ENCODE measurements at regions not wholly inside any gene's neighbourhood (a gene's known extent, or its start where the extent isn't known, plus 50 kb on each side); places are given as distances from the start of the nearest gene placed in this dataset.

DNA sequence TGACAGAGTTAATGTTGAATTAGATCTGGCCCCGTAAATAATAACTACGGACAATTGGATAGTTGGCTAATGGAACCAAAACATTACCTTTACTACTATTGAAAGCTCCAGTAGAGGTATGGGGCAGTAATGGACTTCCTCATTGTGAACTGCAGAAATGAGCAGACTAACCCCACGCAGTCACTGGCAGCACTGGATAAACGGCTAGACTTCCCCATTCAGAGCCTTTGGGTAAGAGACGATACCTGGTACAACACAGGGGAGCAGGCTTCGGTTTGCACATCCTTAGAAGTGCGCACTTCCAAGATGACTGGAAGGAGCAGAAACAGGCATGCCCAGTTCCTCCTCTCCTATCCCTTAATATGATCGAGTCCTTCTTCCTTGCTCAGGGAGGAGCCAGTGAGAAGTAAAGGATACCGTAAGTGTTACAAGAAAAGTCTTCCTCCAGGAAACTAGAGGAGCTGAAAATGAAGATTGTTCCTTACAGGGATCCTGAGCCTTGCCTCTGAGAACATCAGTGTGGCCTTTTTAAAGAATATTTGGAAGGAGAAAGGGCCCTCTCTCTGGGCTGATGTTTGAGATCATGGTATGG lies 100.5 kb upstream of the NECTIN3 start:
- TF ChIP-seq, protein P1, sequence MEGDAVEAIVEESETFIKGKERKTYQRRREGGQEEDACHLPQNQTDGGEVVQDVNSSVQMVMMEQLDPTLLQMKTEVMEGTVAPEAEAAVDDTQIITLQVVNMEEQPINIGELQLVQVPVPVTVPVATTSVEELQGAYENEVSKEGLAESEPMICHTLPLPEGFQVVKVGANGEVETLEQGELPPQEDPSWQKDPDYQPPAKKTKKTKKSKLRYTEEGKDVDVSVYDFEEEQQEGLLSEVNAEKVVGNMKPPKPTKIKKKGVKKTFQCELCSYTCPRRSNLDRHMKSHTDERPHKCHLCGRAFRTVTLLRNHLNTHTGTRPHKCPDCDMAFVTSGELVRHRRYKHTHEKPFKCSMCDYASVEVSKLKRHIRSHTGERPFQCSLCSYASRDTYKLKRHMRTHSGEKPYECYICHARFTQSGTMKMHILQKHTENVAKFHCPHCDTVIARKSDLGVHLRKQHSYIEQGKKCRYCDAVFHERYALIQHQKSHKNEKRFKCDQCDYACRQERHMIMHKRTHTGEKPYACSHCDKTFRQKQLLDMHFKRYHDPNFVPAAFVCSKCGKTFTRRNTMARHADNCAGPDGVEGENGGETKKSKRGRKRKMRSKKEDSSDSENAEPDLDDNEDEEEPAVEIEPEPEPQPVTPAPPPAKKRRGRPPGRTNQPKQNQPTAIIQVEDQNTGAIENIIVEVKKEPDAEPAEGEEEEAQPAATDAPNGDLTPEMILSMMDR (IDR thresholded peaks at IDR 0.05) = no peak
- TF ChIP-seq EP300 (IDR thresholded peaks at IDR 0.05) (no peak), POLR2A (IDR thresholded peaks at IDR 0.05) (no peak), POLR2AphosphoS5 (IDR thresholded peaks at IDR 0.05) (no peak)
